ENCODE measurements at regions not wholly inside any gene's neighbourhood (a gene's known extent, or its start where the extent isn't known, plus 50 kb on each side); places are given as distances from the start of the nearest gene placed in this dataset.

DNA sequence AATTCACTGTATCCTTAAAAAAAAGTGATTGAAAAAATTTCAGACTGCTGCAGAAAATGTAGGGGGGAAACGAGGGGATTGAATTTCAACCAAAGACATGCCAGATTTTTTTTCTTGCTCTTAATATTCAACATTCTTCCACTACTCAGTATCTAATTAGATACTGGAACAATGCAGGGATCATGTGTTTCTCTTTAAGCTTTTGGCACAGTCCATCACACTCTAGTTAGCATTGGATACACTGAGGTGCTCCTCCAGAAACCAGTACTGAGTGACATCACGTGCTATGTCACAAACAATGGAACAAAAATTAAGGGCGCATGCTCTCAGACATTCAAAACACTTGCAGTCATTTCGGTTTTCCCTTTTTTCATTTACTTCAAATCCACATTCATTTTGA lies 298.6 kb upstream of the PSMD7 start:
- WGBS = 70% methylated on average over 3 of the region's 4 CpGs

DNA sequence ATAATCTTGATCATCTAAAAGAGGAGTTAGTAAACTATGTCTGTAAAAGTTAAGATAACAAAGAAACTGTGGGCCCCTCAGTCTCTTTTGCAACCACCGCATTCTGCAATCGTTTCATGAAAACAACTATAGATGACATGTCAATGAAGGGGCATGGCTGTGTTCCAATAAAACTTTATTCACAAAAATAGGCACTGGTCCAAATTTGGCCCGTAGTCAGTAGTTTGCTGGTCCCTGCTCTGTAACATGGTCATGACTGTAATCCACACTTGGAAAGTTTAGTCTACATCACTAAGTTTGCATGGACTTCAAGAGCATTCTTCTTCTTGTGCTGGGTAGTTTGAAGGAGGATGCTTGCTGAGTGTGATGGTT lies 299.3 kb upstream of the PSMD7 start:
- H4K8ac ChIP-seq (ENCODE audit: low read length) = no peak overlapping the region
- no peak overlapping the region for H2BK15ac ChIP-seq (ENCODE audit: low read depth, poor library complexity, severe bottlenecking)
- H2BK120ac ChIP-seq (ENCODE audit: low read depth, low read length) = no peak overlapping the region
- H3K18ac ChIP-seq (ENCODE audit: low read depth in 1 of 2, low read length in 2 of 2) = no peak overlapping the region
- H3K36me3 ChIP-seq (ENCODE audit: control insufficient read depth in 1 of 2, insufficient read depth in 2 of 2, low read depth in 1 of 2, low read length in 2 of 2) = no peaks in the 10 kb centered on the region
- no peak overlapping the region for H3K4me2 ChIP-seq (ENCODE audit: low read length, poor library complexity, severe bottlenecking)
- no peak overlapping the region for H3K23ac ChIP-seq (ENCODE audit: low read length in 2 of 2)
- H2AK5ac ChIP-seq (ENCODE audit: low read length, severe bottlenecking) = no peak overlapping the region
- no peaks in the 10 kb centered on the region for H3K4me1 ChIP-seq (ENCODE audit: control insufficient read depth, insufficient read depth, low read depth, low read length)
- H2AFZ ChIP-seq (ENCODE audit: low read depth, low read length) = no peak overlapping the region
- H3K9ac ChIP-seq (ENCODE audit: low read length) = no peak overlapping the region
- peaks cover 9% of the 10 kb centered on the region for H3K9me3 ChIP-seq (ENCODE audit: control insufficient read depth, low read length)
- no peak overlapping the region for H3K14ac ChIP-seq (ENCODE audit: low read length in 2 of 2)
- H3K4ac ChIP-seq (ENCODE audit: low read depth in 1 of 2, low read length in 2 of 2) = no peak overlapping the region
- H3K27ac ChIP-seq (ENCODE audit: low read length, poor library complexity, severe bottlenecking) = no peak overlapping the region
- no peaks in the 10 kb centered on the region for H3K79me1 ChIP-seq (replicated peaks; ENCODE audit: low read length, poor library complexity, severe bottlenecking)
- DNase-seq = no peak
- no peak overlapping the region for H3K4me3 ChIP-seq (ENCODE audit: insufficient read depth in 1 of 2, low read depth in 1 of 2, low read length in 2 of 2)
- H3K27me3 ChIP-seq (ENCODE audit: control insufficient read depth in 1 of 2, insufficient read depth in 1 of 2, low read length in 2 of 2) = no peaks in the 10 kb centered on the region
- no peak overlapping the region for H2BK12ac ChIP-seq (ENCODE audit: low read length in 2 of 2)
- H4K91ac ChIP-seq (ENCODE audit: low read length) = no peak overlapping the region
- H2BK5ac ChIP-seq (ENCODE audit: low read depth, low read length, poor library complexity, severe bottlenecking) = no peak overlapping the region
- WGBS = 92% methylated on average over 3 of the region's 3 CpGs

More for the DNA sequence above, 298.6 kb upstream of the PSMD7 start:
- no peak overlapping the region for H2BK15ac ChIP-seq (ENCODE audit: low read depth, poor library complexity, severe bottlenecking)
- H2BK120ac ChIP-seq (ENCODE audit: low read depth, low read length) = no peak overlapping the region
- no peak overlapping the region for H3K4ac ChIP-seq (ENCODE audit: low read depth in 1 of 2, low read length in 2 of 2)
- no peaks in the 10 kb centered on the region for H3K79me1 ChIP-seq (replicated peaks; ENCODE audit: low read length, poor library complexity, severe bottlenecking)
- no peak overlapping the region for H2BK12ac ChIP-seq (ENCODE audit: low read length in 2 of 2)
- no peak overlapping the region for H2AFZ ChIP-seq (ENCODE audit: low read depth, low read length)
- H4K8ac ChIP-seq (ENCODE audit: low read length) = no peak overlapping the region
- H2BK5ac ChIP-seq (ENCODE audit: low read depth, low read length, poor library complexity, severe bottlenecking) = no peak overlapping the region
- no peak overlapping the region for H3K18ac ChIP-seq (ENCODE audit: low read depth in 1 of 2, low read length in 2 of 2)
- no peaks in the 10 kb centered on the region for H3K27me3 ChIP-seq (ENCODE audit: control insufficient read depth in 1 of 2, insufficient read depth in 1 of 2, low read length in 2 of 2)
- peaks cover 14% of the 10 kb centered on the region for H3K9me3 ChIP-seq (ENCODE audit: control insufficient read depth, low read length)
- no peak overlapping the region for H3K4me2 ChIP-seq (ENCODE audit: low read length, poor library complexity, severe bottlenecking)
- H3K36me3 ChIP-seq (ENCODE audit: control insufficient read depth in 1 of 2, insufficient read depth in 2 of 2, low read depth in 1 of 2, low read length in 2 of 2) = no peaks in the 10 kb centered on the region
- no peak overlapping the region for H3K9ac ChIP-seq (ENCODE audit: low read length)
- no peak overlapping the region for H3K27ac ChIP-seq (ENCODE audit: low read length, poor library complexity, severe bottlenecking)
- H3K23ac ChIP-seq (ENCODE audit: low read length in 2 of 2) = no peak overlapping the region
- no peak for DNase-seq
- H3K14ac ChIP-seq (ENCODE audit: low read length in 2 of 2) = no peak overlapping the region
- no peak overlapping the region for H2AK5ac ChIP-seq (ENCODE audit: low read length, severe bottlenecking)
- no peak overlapping the region for H4K91ac ChIP-seq (ENCODE audit: low read length)
- no peaks in the 10 kb centered on the region for H3K4me1 ChIP-seq (ENCODE audit: control insufficient read depth, insufficient read depth, low read depth, low read length)
- no peak overlapping the region for H3K4me3 ChIP-seq (ENCODE audit: insufficient read depth in 1 of 2, low read depth in 1 of 2, low read length in 2 of 2)

DNA sequence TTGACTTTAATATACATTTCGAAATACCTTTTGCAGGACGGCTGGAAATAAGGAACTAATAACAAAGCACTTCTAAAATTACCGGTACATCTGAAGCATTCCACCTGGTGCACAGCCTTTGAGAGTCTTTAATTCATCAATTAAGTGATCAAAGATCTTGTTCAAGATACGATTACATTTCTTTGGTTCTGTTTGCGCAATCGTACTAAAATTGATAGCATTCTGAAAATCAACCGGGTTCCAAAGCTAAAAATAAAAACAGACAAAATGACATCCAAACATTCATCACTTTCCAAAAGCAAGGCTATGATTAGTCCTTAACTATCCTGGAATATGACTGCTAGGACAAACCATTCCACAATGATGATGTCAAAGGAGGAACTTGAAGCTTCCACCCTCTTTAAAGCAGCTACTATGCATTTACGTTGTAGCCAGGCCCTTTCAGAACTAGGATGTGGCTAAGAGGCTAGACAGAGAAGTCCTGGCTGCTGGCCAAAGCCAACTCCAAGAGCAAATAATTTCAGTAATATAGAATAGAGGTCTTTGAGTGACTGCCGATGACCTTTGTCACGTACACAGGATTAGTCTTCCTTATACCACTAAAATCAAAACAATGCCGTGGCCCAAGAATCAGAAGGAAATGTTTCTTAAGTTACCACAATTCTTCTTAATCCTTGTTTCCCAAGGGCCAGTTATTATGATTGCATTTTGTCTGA lies 299.8 kb upstream of the PSMD7 start:
- no peak overlapping the region for H2BK120ac ChIP-seq (ENCODE audit: low read depth, low read length)
- H3K27ac ChIP-seq (ENCODE audit: low read length, poor library complexity, severe bottlenecking) = no peak overlapping the region
- no peak overlapping the region for H3K18ac ChIP-seq (ENCODE audit: low read depth in 1 of 2, low read length in 2 of 2)
- H3K4ac ChIP-seq (ENCODE audit: low read depth in 1 of 2, low read length in 2 of 2) = no peak overlapping the region
- H3K4me1 ChIP-seq (ENCODE audit: control insufficient read depth, insufficient read depth, low read depth, low read length) = no peaks in the 10 kb centered on the region
- H2BK12ac ChIP-seq (ENCODE audit: low read length in 2 of 2) = no peak overlapping the region
- no peak overlapping the region for H3K9ac ChIP-seq (ENCODE audit: low read length)
- no peak overlapping the region for H4K8ac ChIP-seq (ENCODE audit: low read length)
- H3K4me3 ChIP-seq (ENCODE audit: insufficient read depth in 1 of 2, low read depth in 1 of 2, low read length in 2 of 2) = no peak overlapping the region
- H2BK15ac ChIP-seq (ENCODE audit: low read depth, poor library complexity, severe bottlenecking) = no peak overlapping the region
- H3K9me3 ChIP-seq (ENCODE audit: control insufficient read depth, low read length) = peaks cover 9% of the 10 kb centered on the region
- no peaks in the 10 kb centered on the region for H3K36me3 ChIP-seq (ENCODE audit: control insufficient read depth in 1 of 2, insufficient read depth in 2 of 2, low read depth in 1 of 2, low read length in 2 of 2)
- WGBS = 82% methylated on average over 10 of the region's 11 CpGs
- no peak overlapping the region for H4K91ac ChIP-seq (ENCODE audit: low read length)
- DNase-seq = no peak
- H3K23ac ChIP-seq (ENCODE audit: low read length in 2 of 2) = no peak overlapping the region
- H3K79me1 ChIP-seq (replicated peaks; ENCODE audit: low read length, poor library complexity, severe bottlenecking) = no peaks in the 10 kb centered on the region
- no peak overlapping the region for H3K4me2 ChIP-seq (ENCODE audit: low read length, poor library complexity, severe bottlenecking)
- no peak overlapping the region for H3K14ac ChIP-seq (ENCODE audit: low read length in 2 of 2)
- H2AK5ac ChIP-seq (ENCODE audit: low read length, severe bottlenecking) = no peak overlapping the region
- H2BK5ac ChIP-seq (ENCODE audit: low read depth, low read length, poor library complexity, severe bottlenecking) = no peak overlapping the region
- H3K27me3 ChIP-seq (ENCODE audit: control insufficient read depth in 1 of 2, insufficient read depth in 1 of 2, low read length in 2 of 2) = no peaks in the 10 kb centered on the region
- no peak overlapping the region for H2AFZ ChIP-seq (ENCODE audit: low read depth, low read length)

DNA sequence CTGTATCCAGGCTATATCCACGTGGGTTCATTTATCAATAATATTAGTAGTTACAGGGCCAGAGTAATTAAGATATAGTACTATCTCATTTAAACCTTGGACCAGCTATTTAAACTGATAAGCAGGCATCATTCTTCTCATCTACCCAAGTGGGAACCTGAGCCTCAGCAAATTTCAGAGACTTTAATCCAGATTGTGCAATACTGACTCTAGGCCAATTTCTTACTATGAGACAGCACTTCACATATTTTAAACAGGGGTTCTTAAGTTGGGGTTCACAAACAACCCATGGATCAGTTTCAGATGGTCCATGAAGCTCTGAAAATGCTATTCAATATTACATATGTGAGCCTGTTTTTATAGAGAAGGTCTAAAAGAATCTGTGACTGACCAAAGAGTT lies 302.7 kb upstream of the PSMD7 start:
- H4K91ac ChIP-seq (ENCODE audit: low read length) = no peak overlapping the region
- H3K14ac ChIP-seq (ENCODE audit: low read length in 2 of 2) = no peak overlapping the region
- no peak overlapping the region for H2BK12ac ChIP-seq (ENCODE audit: low read length in 2 of 2)
- H3K4ac ChIP-seq (ENCODE audit: low read depth in 1 of 2, low read length in 2 of 2) = no peak overlapping the region
- H2BK120ac ChIP-seq (ENCODE audit: low read depth, low read length) = no peak overlapping the region
- H3K27me3 ChIP-seq (ENCODE audit: control insufficient read depth in 1 of 2, insufficient read depth in 1 of 2, low read length in 2 of 2) = no peaks in the 10 kb centered on the region
- no peaks in the 10 kb centered on the region for H3K4me1 ChIP-seq (ENCODE audit: control insufficient read depth, insufficient read depth, low read depth, low read length)
- no peak overlapping the region for H3K18ac ChIP-seq (ENCODE audit: low read depth in 1 of 2, low read length in 2 of 2)
- no peaks in the 10 kb centered on the region for H3K36me3 ChIP-seq (ENCODE audit: control insufficient read depth in 1 of 2, insufficient read depth in 2 of 2, low read depth in 1 of 2, low read length in 2 of 2)
- H2AK5ac ChIP-seq (ENCODE audit: low read length, severe bottlenecking) = no peak overlapping the region
- WGBS = no CpG with 5 or more reads among the region's 1 CpG
- H3K9me3 ChIP-seq (ENCODE audit: control insufficient read depth, low read length) = no peaks in the 10 kb centered on the region
- H2BK15ac ChIP-seq (ENCODE audit: low read depth, poor library complexity, severe bottlenecking) = no peak overlapping the region
- no peak for DNase-seq
- no peaks in the 10 kb centered on the region for H3K79me1 ChIP-seq (replicated peaks; ENCODE audit: low read length, poor library complexity, severe bottlenecking)
- no peak overlapping the region for H3K4me3 ChIP-seq (ENCODE audit: insufficient read depth in 1 of 2, low read depth in 1 of 2, low read length in 2 of 2)
- H3K9ac ChIP-seq (ENCODE audit: low read length) = no peak overlapping the region
- no peak overlapping the region for H2AFZ ChIP-seq (ENCODE audit: low read depth, low read length)
- H4K8ac ChIP-seq (ENCODE audit: low read length) = no peak overlapping the region
- H3K27ac ChIP-seq (ENCODE audit: low read length, poor library complexity, severe bottlenecking) = no peak overlapping the region
- no peak overlapping the region for H3K23ac ChIP-seq (ENCODE audit: low read length in 2 of 2)
- no peak overlapping the region for H2BK5ac ChIP-seq (ENCODE audit: low read depth, low read length, poor library complexity, severe bottlenecking)
- no peak overlapping the region for H3K4me2 ChIP-seq (ENCODE audit: low read length, poor library complexity, severe bottlenecking)

Measured in mesenchymal stem cell (in vitro differentiated cells and primary cell).